NCI-H187 (cell line): ENCODE measurements at regions not wholly inside any gene's neighbourhood (a gene's known extent, or its start where the extent isn't known, plus 50 kb on each side); places are given as distances from the start of the nearest gene placed in this dataset.

Experiments
- DNase-seq, 2 experiments: peaks; one replicate each; lab custom pipeline; 2025; lab: John Stamatoyannopoulos, UW

- no peak for DNase-seq
Measured at GRCh38 chrX:26375346-26375745, 159.4 kb downstream of the MAGEB5 start.

GRCh38 chrX:26373829-26374228 lies 157.9 kb downstream of the MAGEB5 start:
- DNase-seq = no peak

DNA sequence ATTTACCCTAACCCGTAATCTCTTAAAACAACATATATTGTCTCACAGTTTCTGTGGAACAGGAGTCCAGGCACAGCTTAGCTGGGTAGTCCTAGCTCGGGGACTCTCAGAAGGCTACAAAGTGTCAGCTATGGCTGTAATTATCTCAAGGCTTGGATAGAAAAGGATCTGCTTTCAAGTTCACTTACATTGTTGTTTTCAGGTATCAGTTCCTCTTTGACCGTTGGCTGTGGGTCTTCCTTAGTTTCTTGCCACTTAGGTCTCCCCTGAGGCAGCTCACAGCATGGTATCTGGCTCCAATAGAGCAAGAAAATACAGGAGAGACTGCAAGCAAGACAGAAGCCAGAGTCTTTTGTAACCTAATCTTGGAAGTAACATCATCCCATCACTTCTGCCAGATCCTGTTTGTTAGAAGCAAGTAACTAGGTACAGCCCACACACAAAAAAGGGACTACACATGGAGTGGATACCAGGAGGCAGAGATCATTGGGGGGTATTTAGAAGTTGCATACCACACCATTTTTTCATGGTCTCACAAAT lies 137.0 kb downstream of the MAGEB5 start:
- DNase-seq = no peak

DNA sequence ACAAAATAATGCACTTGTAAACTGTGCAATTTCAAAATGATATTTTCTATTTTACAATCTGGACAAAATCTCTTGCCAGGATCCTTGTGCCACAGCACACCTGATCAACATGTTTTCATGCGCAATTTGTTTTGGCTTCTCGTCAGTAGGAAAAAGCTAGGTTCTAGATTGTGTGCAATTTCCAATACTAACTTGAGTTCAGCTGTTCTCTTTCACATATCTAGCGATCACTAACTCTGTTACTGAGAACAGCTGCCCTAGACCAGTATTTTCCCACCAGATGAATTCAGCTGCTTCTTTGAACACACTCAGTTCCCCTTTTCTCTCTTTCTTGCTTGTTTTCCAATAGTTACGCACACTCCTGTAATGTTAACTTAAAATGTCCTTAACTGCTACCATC lies 131.2 kb downstream of the MAGEB5 start:
- no peak for DNase-seq

GRCh38 chrX:26334232-26334631 lies 118.3 kb downstream of the MAGEB5 start:
- DNase-seq = no peak

DNA sequence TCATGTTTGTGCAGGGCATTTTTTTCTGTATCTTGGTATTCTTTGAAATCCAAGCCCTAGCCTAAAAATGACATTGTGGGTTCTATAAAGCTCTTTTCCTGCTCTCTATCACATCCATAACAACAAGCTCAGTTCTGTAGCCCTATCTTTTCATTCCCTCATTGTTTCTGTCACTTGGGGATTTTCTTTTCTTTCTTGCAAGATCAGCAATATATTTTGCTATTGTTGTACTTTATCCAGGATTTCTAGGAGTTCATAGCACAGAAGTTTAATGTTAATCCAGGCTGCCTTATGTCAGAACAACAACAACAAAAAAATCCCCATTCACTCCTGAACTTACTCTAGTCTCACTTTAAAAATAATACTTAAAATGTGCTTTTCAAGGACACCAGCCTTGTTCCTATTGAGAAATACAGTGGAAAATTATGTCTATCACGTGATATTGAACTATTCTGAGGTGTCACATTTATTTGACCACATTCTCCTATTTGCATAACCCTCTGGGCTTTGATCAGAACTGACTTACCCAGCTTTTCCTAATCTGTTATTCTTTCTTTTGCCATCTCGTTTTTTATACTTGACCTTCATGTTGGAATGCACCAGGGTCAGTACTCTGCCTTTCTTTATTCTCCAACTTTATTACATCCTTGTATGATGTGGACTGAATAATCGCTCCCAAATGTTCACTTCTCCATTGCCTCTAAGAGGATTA lies 112.8 kb downstream of the MAGEB5 start:
- DNase-seq = no peak

DNA sequence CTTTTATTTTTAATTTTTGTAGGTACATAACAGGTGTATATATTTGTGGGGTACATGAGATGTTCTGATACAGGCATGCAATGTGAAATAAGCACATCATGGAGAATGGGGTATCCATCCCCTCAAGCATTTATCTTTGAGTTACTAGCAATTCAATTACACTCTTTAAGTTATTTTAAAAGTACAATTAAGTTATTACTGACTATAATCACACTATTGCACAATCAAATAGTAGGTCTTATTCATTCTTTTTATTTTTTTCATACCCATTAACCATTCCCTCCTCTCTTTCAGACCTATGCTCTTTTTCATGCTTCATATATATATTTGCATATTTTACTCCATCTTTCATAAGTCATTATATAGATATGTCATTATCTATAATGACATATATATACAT lies 93.3 kb downstream of the MAGEB5 start:
- DNase-seq = no peak

DNA sequence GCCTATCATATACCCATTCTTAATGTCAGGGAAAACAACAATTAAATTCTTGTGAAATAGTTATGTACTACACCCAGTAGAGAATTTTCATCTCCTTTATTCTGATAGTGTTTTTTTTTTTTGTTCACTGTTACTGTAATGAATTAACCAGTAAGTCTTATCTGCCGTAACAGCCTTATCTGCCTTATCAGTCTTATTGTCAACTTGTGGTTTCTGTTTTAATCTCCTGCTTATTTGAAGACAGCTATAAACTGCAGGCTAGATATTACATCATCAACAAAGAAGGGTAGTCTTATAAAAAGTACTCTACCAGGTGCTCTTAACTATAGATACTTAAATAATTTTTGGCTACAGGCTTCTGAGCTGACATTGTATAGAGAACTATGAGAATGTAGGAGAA lies 79.5 kb downstream of the MAGEB5 start:
- DNase-seq = no peak

GRCh38 chrX:26286836-26287235 lies 70.9 kb downstream of the MAGEB5 start:
- DNase-seq = no peak
